IPS-15b (cell line): ENCODE measurements at regions not wholly inside any gene's neighbourhood (a gene's known extent, or its start where the extent isn't known, plus 50 kb on each side); places are given as distances from the start of the nearest gene placed in this dataset.

Source experiments
- H3K27me3 ChIP-seq: one replicate; pipeline ENCODE4 v1.6.1; 2013; ENCODE audit warnings: low read length; ENCODE audit not compliant: control insufficient read depth, insufficient read depth
- H3K36me3 ChIP-seq: one replicate; pipeline ENCODE4 v1.6.1; 2013; ENCODE audit warnings: low read length; ENCODE audit not compliant: control insufficient read depth, insufficient read depth
- H3K4me1 ChIP-seq: one replicate; pipeline ENCODE4 v1.6.1; 2013; ENCODE audit warnings: mild to moderate bottlenecking, low read length; ENCODE audit not compliant: control insufficient read depth, insufficient read depth
- H3K4me3 ChIP-seq: one replicate; pipeline ENCODE4 v1.5.1; 2013; ENCODE audit warnings: low read depth, low read length
- H3K9ac ChIP-seq: one replicate; pipeline ENCODE4 v1.6.1; 2013; ENCODE audit warnings: low read depth, mild to moderate bottlenecking, low read length
- H3K9me3 ChIP-seq: one replicate; pipeline ENCODE4 v1.6.1; 2013; ENCODE audit warnings: mild to moderate bottlenecking, low read length; ENCODE audit not compliant: control insufficient read depth, insufficient read depth

DNA sequence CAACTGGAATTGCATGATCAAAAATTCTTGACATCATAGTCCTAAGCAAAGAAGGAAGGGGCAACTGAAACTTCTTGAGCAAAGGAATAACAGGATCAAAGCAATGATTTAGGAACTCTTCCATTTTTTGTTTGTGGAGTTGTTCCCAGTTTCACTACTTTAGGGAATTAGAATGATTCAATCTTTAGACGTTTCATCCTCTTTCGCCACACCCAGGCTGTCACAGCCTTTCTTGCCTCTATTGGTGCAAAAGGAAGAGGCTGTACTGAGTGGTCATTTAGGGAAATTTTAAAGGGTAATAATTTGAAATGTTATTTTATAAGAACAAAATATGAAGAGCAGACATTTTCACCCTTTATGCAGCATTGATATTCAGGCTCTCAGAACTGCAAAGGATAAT is 1026.0 kb upstream of the ARRDC3 start:
- Histone ChIP-seq H3K4me3 (no peak overlapping the region), H3K27me3 (no peaks in the 10 kb centered on the region), H3K36me3 (no peaks in the 10 kb centered on the region), H3K9ac (no peak overlapping the region), H3K4me1 (no peaks in the 10 kb centered on the region), H3K9me3 (no peaks in the 10 kb centered on the region)

DNA sequence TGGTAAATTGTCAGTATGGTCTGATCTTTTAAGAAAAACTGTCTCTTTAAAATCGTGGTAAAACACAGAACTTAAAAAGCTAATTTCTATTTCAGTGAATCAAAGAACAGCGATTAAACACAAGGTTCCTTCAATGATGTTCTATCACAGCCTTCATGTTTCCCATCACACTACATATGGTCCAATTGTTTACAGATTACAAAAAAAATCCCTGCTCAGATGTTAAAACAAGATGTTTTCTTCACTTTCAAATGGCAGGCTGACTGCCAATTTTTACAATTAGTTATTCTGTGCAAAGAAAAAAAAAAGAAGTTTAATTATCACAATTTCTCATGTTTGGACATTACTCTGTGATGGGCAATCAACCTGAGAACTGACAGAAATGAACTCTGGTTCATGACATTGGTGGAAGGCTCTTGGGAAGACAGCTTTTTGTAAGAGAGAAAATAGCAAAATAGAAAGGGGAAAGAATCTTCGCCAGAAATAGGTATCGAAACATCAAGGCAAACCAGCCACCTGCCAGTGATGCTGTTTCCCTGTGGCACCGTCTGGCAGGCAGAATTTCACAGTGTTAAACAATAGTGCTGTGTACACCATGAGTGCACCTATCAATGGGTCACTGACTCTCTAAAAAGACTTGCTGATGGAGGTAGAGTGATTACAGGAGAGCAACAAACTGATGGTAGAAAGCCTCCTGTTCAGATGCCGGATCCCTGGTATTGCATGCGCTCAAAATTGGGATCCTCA is 1020.0 kb upstream of the ARRDC3 start:
- H3K36me3 ChIP-seq: no peaks in the 10 kb centered on the region
- H3K4me3 ChIP-seq: no peak overlapping the region
- no peaks in the 10 kb centered on the region for H3K27me3 ChIP-seq
- H3K4me1 ChIP-seq: no peaks in the 10 kb centered on the region
- H3K9ac ChIP-seq: no peak overlapping the region
- H3K9me3 ChIP-seq: no peaks in the 10 kb centered on the region

DNA sequence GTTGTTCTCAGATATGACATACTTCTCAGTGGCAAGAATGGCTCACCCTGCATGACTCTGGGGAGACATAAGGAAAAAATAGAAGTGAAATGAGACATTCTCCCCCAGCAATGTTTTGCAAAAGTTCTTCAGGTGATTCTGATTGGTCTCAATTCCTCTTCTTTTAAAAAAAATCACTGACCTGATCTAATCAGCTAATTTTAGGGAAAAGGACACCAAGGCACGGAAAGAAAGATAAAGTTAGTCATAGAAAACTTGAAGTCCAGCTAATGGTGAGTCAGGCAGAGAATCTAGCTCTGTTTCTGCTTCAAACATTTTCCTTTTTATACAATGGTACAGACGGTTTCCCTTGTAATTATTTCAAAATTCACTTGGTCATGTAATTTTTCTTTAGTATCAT is 1018.9 kb upstream of the ARRDC3 start:
- H3K36me3 ChIP-seq: no peaks in the 10 kb centered on the region
- H3K27me3 ChIP-seq: no peaks in the 10 kb centered on the region
- H3K9ac ChIP-seq: no peak overlapping the region
- H3K4me1 ChIP-seq: no peaks in the 10 kb centered on the region
- H3K4me3 ChIP-seq: no peak overlapping the region
- H3K9me3 ChIP-seq: no peaks in the 10 kb centered on the region

DNA sequence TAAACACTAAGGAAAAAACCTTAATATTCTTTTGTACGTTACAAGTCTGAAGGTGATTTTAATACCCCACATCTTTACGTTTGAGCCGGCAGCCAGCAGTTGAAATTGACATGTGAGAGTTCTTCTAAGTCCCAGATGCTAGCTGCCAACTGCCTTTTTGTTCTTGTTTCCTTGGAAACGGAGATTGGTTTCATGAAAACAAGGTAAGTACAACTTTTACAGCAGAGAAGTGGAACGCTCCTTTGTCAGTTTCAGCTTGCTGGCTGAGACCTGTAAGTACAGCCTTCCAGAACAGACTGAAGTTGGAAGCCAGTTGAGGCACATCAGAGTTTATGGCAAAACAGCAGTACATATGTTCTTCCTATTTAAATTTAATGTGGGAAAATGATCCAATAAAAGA is 1018.4 kb upstream of the ARRDC3 start:
- H3K9me3 ChIP-seq: no peaks in the 10 kb centered on the region
- no peak overlapping the region for H3K4me3 ChIP-seq
- no peak overlapping the region for H3K9ac ChIP-seq
- H3K36me3 ChIP-seq: no peaks in the 10 kb centered on the region
- no peaks in the 10 kb centered on the region for H3K27me3 ChIP-seq
- H3K4me1 ChIP-seq: no peaks in the 10 kb centered on the region

DNA sequence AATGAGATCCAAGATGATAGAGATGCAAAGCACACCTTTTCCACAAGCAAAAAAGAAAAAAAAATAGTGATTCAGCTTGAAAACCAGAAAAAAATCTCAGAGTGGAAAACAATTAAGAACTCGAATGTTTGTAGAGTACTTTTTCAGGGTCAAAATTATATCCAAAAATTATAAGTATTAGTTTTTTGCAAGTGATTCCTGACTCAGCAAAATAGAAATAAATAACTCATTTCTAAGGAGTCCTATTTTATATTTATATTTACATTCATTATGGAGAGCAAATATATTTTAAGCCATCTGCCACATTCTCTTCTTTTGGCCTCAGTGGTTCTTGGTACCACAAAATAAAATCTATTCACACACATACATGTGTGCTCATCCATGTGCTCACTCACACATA is 1011.8 kb upstream of the ARRDC3 start:
- Histone ChIP-seq H3K4me3 (no peak overlapping the region), H3K9me3 (no peaks in the 10 kb centered on the region), H3K27me3 (no peaks in the 10 kb centered on the region), H3K9ac (no peak overlapping the region), H3K36me3 (no peaks in the 10 kb centered on the region), H3K4me1 (no peaks in the 10 kb centered on the region)

DNA sequence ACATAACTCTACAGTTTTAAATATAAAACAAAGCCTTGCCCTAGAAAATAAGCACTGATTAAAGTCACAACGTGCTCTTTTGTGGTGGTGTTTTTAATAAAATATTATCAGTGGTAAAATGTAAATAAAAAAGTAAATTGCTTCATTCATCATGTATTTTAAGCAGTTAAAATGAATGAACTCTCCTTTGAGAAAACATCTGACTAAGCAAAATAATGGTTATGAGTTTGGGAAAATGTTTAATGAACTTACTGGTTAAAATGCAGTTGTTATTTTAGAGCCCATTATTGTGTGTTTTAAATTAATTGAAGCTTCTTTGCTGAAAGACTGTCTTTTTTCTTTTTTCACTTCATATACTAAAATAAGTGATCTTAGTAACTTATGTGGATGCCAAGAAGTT is 1007.5 kb upstream of the ARRDC3 start:
- no peaks in the 10 kb centered on the region for H3K9me3 ChIP-seq
- no peaks in the 10 kb centered on the region for H3K36me3 ChIP-seq
- H3K9ac ChIP-seq: no peak overlapping the region
- no peaks in the 10 kb centered on the region for H3K27me3 ChIP-seq
- H3K4me1 ChIP-seq: no peaks in the 10 kb centered on the region
- H3K4me3 ChIP-seq: no peak overlapping the region

DNA sequence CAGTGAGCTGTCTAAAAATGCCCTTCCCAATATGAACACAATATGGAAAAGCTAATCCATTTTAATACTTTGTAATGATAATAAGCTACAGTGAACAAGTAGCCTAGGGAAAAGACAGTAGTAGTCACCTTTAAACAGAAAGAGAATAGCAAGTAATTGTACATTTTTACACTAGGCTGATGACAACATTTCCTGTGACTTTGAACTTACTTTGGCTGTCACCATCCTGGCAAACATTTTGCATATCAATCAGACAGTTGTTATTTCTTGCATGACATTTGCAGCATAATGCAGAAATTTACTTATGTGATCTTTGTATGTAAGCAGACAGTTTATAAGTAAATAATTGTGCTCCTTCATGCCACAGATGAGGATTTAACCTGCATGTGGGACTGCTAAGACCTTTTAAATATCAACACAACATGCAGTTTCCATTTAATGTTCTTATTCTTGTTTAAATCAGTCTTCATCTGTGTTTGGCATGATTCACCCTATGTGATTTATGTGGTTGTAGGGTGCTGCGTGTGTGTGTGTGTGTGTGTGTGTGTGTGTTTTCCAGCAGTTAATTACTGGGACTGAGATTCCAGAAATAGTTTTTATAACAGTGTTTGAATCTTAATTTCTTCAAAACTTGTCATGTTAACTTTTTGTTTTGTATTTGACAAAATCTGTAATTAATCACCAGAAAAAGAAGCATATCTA is 997.1 kb upstream of the ARRDC3 start:
- H3K36me3 ChIP-seq: no peaks in the 10 kb centered on the region
- no peaks in the 10 kb centered on the region for H3K4me1 ChIP-seq
- H3K9me3 ChIP-seq: no peaks in the 10 kb centered on the region
- H3K27me3 ChIP-seq: no peaks in the 10 kb centered on the region
- H3K4me3 ChIP-seq: no peak overlapping the region
- no peak overlapping the region for H3K9ac ChIP-seq

DNA sequence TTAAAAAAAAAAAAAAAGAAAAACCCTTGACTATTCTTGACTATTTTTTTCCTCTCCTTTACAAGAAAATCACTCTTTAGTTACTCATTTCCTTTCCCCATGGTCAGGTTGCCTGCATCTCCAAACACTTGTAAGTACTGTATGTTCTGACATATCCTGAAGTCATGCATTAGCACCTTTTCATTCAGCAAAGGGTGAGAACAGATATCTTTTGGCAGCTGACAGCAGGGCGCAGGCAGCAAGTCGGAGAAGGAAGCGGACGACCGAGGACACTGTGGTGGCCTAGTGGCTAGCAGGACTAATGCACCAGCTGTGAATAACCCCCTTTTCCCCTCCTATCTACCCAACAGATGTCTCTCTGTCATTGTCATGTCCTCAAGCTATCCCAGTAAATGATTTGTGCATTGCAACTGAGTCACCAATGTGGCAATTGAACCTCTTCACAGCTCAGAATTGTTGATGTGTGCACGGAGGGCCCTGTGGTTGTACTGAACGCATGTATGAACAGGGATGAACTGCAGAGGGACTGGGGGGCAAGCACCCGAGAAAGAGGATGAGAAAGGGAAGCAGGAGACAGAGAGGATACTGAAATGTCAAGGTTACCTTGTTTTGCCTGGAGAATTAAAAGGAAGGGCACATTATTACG is 996.0 kb upstream of the ARRDC3 start:
- Histone ChIP-seq H3K9me3 (no peaks in the 10 kb centered on the region), H3K4me1 (no peaks in the 10 kb centered on the region), H3K9ac (no peak overlapping the region), H3K4me3 (no peak overlapping the region), H3K27me3 (no peaks in the 10 kb centered on the region), H3K36me3 (no peaks in the 10 kb centered on the region)

DNA sequence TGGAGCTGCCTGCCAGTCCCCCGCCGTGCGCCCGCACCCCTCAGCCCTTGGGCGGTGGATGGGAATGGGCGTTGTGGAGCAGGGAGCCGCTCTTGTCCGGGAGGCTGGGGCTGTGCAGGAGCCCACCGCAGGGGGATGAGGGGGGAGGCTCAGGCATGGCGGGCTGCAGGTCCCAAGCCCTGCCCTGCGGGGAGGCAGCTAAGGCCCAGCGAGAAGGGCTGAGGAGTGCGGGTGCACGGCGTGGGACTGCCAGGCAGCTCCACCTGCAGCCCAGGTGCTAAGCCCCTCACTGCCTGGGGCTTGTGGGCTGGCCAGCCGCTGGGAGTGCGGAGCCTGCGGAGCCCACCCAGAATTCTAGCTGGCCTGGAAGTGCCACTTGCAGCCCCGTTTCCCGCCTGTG is 991.7 kb upstream of the ARRDC3 start:
- H3K27me3 ChIP-seq: no peaks in the 10 kb centered on the region
- H3K36me3 ChIP-seq: no peaks in the 10 kb centered on the region
- H3K9me3 ChIP-seq: no peaks in the 10 kb centered on the region
- no peak overlapping the region for H3K9ac ChIP-seq
- no peaks in the 10 kb centered on the region for H3K4me1 ChIP-seq
- H3K4me3 ChIP-seq: no peak overlapping the region

DNA sequence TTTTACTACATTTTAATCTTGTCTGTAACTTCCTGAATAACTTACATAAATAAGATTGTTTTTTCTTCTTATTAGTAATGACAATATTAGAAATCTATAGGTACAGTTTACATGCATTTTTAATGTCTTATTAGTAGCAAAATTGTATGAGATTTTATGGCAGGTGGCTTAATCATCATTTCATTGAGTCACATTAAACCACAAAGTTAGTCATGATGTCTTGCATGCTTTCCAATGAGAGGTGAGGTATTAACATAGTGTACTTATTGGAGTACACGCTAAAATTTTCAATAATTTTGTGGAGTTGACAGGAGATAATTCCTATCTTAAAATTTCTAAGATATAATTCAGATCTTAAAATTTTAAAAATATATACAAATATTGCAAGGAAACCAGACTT is 989.6 kb upstream of the ARRDC3 start:
- H3K9me3 ChIP-seq: no peaks in the 10 kb centered on the region
- no peak overlapping the region for H3K9ac ChIP-seq
- no peaks in the 10 kb centered on the region for H3K27me3 ChIP-seq
- H3K4me3 ChIP-seq: no peak overlapping the region
- no peaks in the 10 kb centered on the region for H3K4me1 ChIP-seq
- H3K36me3 ChIP-seq: no peaks in the 10 kb centered on the region

DNA sequence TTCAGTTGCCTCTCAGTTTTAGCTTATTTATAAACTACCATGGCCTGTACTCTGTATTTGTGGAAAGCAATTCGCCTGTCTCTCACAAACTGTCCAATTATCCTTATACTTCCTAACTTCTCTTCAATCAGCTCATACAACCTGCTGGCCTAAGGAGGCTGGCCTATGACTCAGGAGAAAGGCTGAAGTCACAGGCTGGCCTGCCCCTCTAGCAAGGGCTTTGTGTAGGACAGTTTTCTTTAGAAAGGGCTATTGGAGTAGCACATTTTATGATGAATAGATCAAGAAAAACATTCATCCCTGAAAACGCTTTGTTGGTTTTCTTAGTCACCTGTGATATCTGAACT is 988.7 kb upstream of the ARRDC3 start:
- Histone ChIP-seq H3K9me3 (no peaks in the 10 kb centered on the region), H3K4me3 (no peak overlapping the region), H3K27me3 (no peaks in the 10 kb centered on the region), H3K4me1 (no peaks in the 10 kb centered on the region), H3K36me3 (no peaks in the 10 kb centered on the region), H3K9ac (no peak overlapping the region)
